IMR-90 (cell line): ENCODE measurements at regions not wholly inside any gene's neighbourhood (a gene's known extent, or its start where the extent isn't known, plus 50 kb on each side); places are given as distances from the start of the nearest gene placed in this dataset.

ENCODE experiments used
- ATAC-seq: fragments of 200-7000 bp; cut with Tn5 transposase; 2 replicates; pipeline ENCODE4 v1.9.1; 2020; ENCODE audit warnings: low read depth, mild to moderate bottlenecking, moderate library complexity
- BruUV-seq: library from RNA; stranded (reverse); fragments of 400-500 nt; replicated peaks from 2 replicates; lab custom pipeline; 2021; lab: Mats Ljungman, UMichigan
- CTCF ChIA-PET: fragments of 300-600 bp; formaldehyde crosslinking; extraction: SDS; loops from one replicate; lab custom pipeline; 2021; ENCODE audit warnings: antibody characterized with exemption; lab: Yijun Ruan, JAX
- POLR2A ChIA-PET: fragments of 300-600 bp; sonication (Branson Sonifier 250); formaldehyde crosslinking; loops from one replicate; lab custom pipeline; 2022; ENCODE audit warnings: antibody characterized with exemption; ENCODE audit not compliant: unreplicated experiment; lab: Charles Lee
- DNase-seq: peaks from one replicate; pipeline ENCODE4 v3.0.0; 2013
- H2AFZ ChIP-seq: replicated peaks from 2 replicates; pipeline ENCODE3; 2013; ENCODE audit warnings: low read length, mild to moderate bottlenecking; ENCODE audit not compliant: poor library complexity
- H2AK5ac ChIP-seq: 2 replicates; pipeline ENCODE4 v1.6.1; 2013; ENCODE audit warnings: low read depth, low read length, inconsistent platforms
- H2AK9ac ChIP-seq: replicated peaks from 2 replicates; pipeline ENCODE3; 2013; ENCODE audit warnings: mild to moderate bottlenecking, low read depth, low read length, moderate library complexity; ENCODE audit not compliant: poor library complexity
- H2BK120ac ChIP-seq: 2 replicates; pipeline ENCODE4 v1.6.1; 2013; ENCODE audit warnings: low read depth, low read length, inconsistent platforms
- H2BK15ac ChIP-seq: 3 replicates; pipeline ENCODE4 v1.6.1; 2013; ENCODE audit warnings: low read depth, low read length, inconsistent platforms
- H2BK20ac ChIP-seq: 2 replicates; pipeline ENCODE4 v1.6.1; 2013; ENCODE audit warnings: low read depth, mild to moderate bottlenecking, inconsistent platforms, low read length, moderate library complexity
- H2BK5ac ChIP-seq: 2 replicates; pipeline ENCODE4 v1.6.1; 2013; ENCODE audit warnings: mild to moderate bottlenecking, low read depth, low read length, inconsistent platforms; ENCODE audit not compliant: poor library complexity, severe bottlenecking
- H3K14ac ChIP-seq: replicated peaks from 2 replicates; pipeline ENCODE4 v1.6.1; 2013; ENCODE audit warnings: low read depth, low read length, inconsistent platforms
- H3K18ac ChIP-seq: 2 replicates; pipeline ENCODE4 v1.6.1; 2013; ENCODE audit warnings: low read depth, low read length, control low read depth
- H3K23ac ChIP-seq: 2 replicates; pipeline ENCODE4 v1.6.1; 2013; ENCODE audit warnings: low read depth, low read length, inconsistent platforms
- H3K27ac ChIP-seq: 2 replicates; pipeline ENCODE4 v1.5.1; 2013; ENCODE audit warnings: mild to moderate bottlenecking, control low read depth, low read length; ENCODE audit not compliant: insufficient read depth
- H3K27me3 ChIP-seq: 2 replicates; pipeline ENCODE4 v1.6.1; 2013; ENCODE audit warnings: low read length; ENCODE audit not compliant: control insufficient read depth, insufficient read depth
- H3K36me3 ChIP-seq: 2 replicates; pipeline ENCODE4 v1.6.1; 2013; ENCODE audit warnings: low read length, mixed read lengths; ENCODE audit not compliant: control insufficient read depth, insufficient read depth
- H3K4ac ChIP-seq: 2 replicates; pipeline ENCODE4 v1.6.1; 2013; ENCODE audit warnings: low read depth, low read length, inconsistent platforms
- H3K4me1 ChIP-seq: 2 replicates; pipeline ENCODE4 v1.6.1; 2013; ENCODE audit warnings: low read length, mixed read lengths; ENCODE audit not compliant: control insufficient read depth, insufficient read depth
- H3K4me2 ChIP-seq: 2 replicates; pipeline ENCODE4 v1.6.1; 2013; ENCODE audit warnings: low read depth, mild to moderate bottlenecking, control low read depth, low read length, moderate library complexity
- H3K4me3 ChIP-seq: 2 replicates; pipeline ENCODE4 v1.5.1; 2013; ENCODE audit warnings: low read depth, mild to moderate bottlenecking, control low read depth, low read length, moderate library complexity; ENCODE audit not compliant: insufficient read depth
- H3K56ac ChIP-seq: 2 replicates; pipeline ENCODE4 v1.6.1; 2013; ENCODE audit warnings: low read length, inconsistent platforms; ENCODE audit not compliant: insufficient read depth; ENCODE audit errors: extremely low read depth
- H3K79me1 ChIP-seq, 2 experiments: 2 replicates each; pipeline ENCODE4 v1.6.1; 2013; ENCODE audit warnings: low read length in 2 of 2, inconsistent platforms in 1 of 2, low read depth in 1 of 2
- H3K9ac ChIP-seq: 2 replicates; pipeline ENCODE4 v1.6.1; 2013; ENCODE audit warnings: low read depth, low read length, control low read depth
- H3K9me1 ChIP-seq: 2 replicates; pipeline ENCODE4 v1.6.1; 2013; ENCODE audit warnings: low read length, inconsistent platforms; ENCODE audit not compliant: insufficient read depth
- H3K9me3 ChIP-seq: 2 replicates; pipeline ENCODE4 v1.6.1; 2013; ENCODE audit warnings: low read length; ENCODE audit not compliant: control insufficient read depth, insufficient read depth
- H4K20me1 ChIP-seq: 2 replicates; pipeline ENCODE4 v1.6.1; 2013; ENCODE audit warnings: low read length, inconsistent platforms; ENCODE audit not compliant: insufficient read depth
- H4K5ac ChIP-seq: 2 replicates; pipeline ENCODE4 v1.6.1; 2013; ENCODE audit warnings: mild to moderate bottlenecking, low read depth, low read length, control low read depth
- H4K8ac ChIP-seq, 2 experiments: 2 replicates each; pipeline ENCODE4 v1.6.1; 2013; ENCODE audit warnings: low read depth in 2 of 2, low read length in 2 of 2, control low read depth in 1 of 2, inconsistent platforms in 1 of 2
- H4K91ac ChIP-seq: 2 replicates; pipeline ENCODE4 v1.6.1; 2013; ENCODE audit warnings: low read depth, low read length, inconsistent platforms; ENCODE audit not compliant: insufficient read depth
- BHLHE40 ChIP-seq: fragments of 150-350 bp; IDR thresholded peaks from 2 replicates; pipeline ENCODE4 v1.6.1; 2016; ENCODE audit warnings: mild to moderate bottlenecking, low read depth, low read length
- CEBPB ChIP-seq: IDR thresholded peaks from 2 replicates; pipeline ENCODE4 v1.6.1; 2012; ENCODE audit warnings: low read depth, low read length, improper control_type of control experiment
- CHD1 ChIP-seq: IDR thresholded peaks from 2 replicates; pipeline ENCODE4 v1.6.1; 2012; ENCODE audit warnings: low read depth, low read length, improper control_type of control experiment
- CTCF ChIP-seq: conservative IDR thresholded peaks from 2 replicates; pipeline ENCODE4 v1.5.1; 2012; ENCODE audit warnings: mild to moderate bottlenecking, low read depth, low read length, improper control_type of control experiment
- ELK1 ChIP-seq: fragments of 150-350 bp; IDR thresholded peaks from 2 replicates; pipeline ENCODE4 v1.6.1; 2016; ENCODE audit warnings: low read depth, mild to moderate bottlenecking, low read length, moderate library complexity, borderline replicate concordance
- FOS ChIP-seq: fragments of 150-350 bp; IDR thresholded peaks from 2 replicates; pipeline ENCODE4 v1.6.1; 2016; ENCODE audit warnings: low read depth, low read length
- MAFK ChIP-seq: IDR thresholded peaks from 2 replicates; pipeline ENCODE4 v1.6.1; 2012; ENCODE audit warnings: low read depth, low read length, improper control_type of control experiment
- MAZ ChIP-seq: IDR thresholded peaks from 2 replicates; pipeline ENCODE4 v1.6.1; 2012; ENCODE audit warnings: low read depth, mild to moderate bottlenecking, low read length, improper control_type of control experiment, moderate library complexity, borderline replicate concordance
- MXI1 ChIP-seq: IDR thresholded peaks from 2 replicates; pipeline ENCODE4 v1.6.1; 2012; ENCODE audit warnings: low read depth, mild to moderate bottlenecking, low read length, moderate library complexity, borderline replicate concordance
- NFE2L2 ChIP-seq: fragments of 150-350 bp; IDR thresholded peaks from 2 replicates; pipeline ENCODE4 v1.6.1; 2016; ENCODE audit warnings: low read depth, mild to moderate bottlenecking, low read length
- POLR2A ChIP-seq: IDR thresholded peaks from 2 replicates; pipeline ENCODE4 v1.6.1; 2012; ENCODE audit warnings: mild to moderate bottlenecking, low read depth, low read length
- RAD21 ChIP-seq: IDR thresholded peaks from 2 replicates; pipeline ENCODE4 v1.6.1; 2012; ENCODE audit warnings: low read length, improper control_type of control experiment
- RCOR1 ChIP-seq: IDR thresholded peaks from 2 replicates; pipeline ENCODE4 v1.6.1; 2012; ENCODE audit warnings: mild to moderate bottlenecking, low read length, improper control_type of control experiment; ENCODE audit not compliant: insufficient replicate concordance
- RFX5 ChIP-seq: IDR thresholded peaks from 2 replicates; pipeline ENCODE4 v1.8.0; 2012; ENCODE audit warnings: low read depth, mild to moderate bottlenecking, low read length, moderate library complexity
- SMC3 ChIP-seq: fragments of 150-350 bp; IDR thresholded peaks from 2 replicates; pipeline ENCODE4 v1.6.1; 2016; ENCODE audit warnings: low read depth, mild to moderate bottlenecking, antibody characterized with exemption, low read length, moderate library complexity
- USF2 ChIP-seq: fragments of 150-350 bp; IDR thresholded peaks from 2 replicates; pipeline ENCODE4 v1.6.1; 2017; ENCODE audit warnings: mild to moderate bottlenecking, antibody characterized with exemption, low read length, low read depth
- WGBS, 2 experiments: methylation state at CpG; one replicate each; pipeline versions ENCODE4 v1.1.5 to v1.1.7; 2013; ENCODE audit warnings: missing lambda C conversion rate in 2 of 2; ENCODE audit not compliant: insufficient read length in 1 of 2; ENCODE audit errors: extremely low coverage in 2 of 2; 5-methylcytosine and 5-hydroxymethylcytosine counted together
- dilution Hi-C: fragments of 300-500 bp; cut with HindIII; formaldehyde crosslinking; loops from one replicate; pipeline ENCODE4 v1.14.3; 2018; ENCODE audit warnings: low sequenced_read_pairs; ENCODE audit not compliant: unreplicated experiment
- in situ Hi-C: fragments of 300-500 bp; cut with MboI; formaldehyde crosslinking; loops from 3 replicates; pipeline ENCODE4 v1.14.3; 2019; ENCODE audit warnings: low sequenced_read_pairs, inconsistent platforms, mixed read lengths
- intact Hi-C: fragments of 100-400 bp; cut with micrococcal nuclease; formaldehyde crosslinking; loops from 2 replicates; pipeline ENCODE4 v1.10.0; 2022

GRCh38 chr6:87858440-87858839 is 156.4 kb upstream of the AKIRIN2 start:
- intact Hi-C loops: no loop called here
- WGBS, 2 experiments: no CpG with 5 or more reads among the region's 1 CpG
- in situ Hi-C loops: no loop called here

More at GRCh38 chr6:87858440-87858839, 156.4 kb upstream of the AKIRIN2 start:
- Histone ChIP-seq H2AK9ac (no peak overlapping the region), H3K4me1 (no peaks in the 10 kb centered on the region), H3K36me3 (no peaks in the 10 kb centered on the region), H3K56ac (no peak overlapping the region), H3K23ac (no peak overlapping the region), H3K14ac (no peak overlapping the region), H4K91ac (no peak overlapping the region), H2BK15ac (no peak overlapping the region), H4K8ac (no peak overlapping the region), H2AK5ac (no peak overlapping the region), H2BK20ac (no peak overlapping the region), H2BK5ac (no peak overlapping the region), H3K9me3 (no peaks in the 10 kb centered on the region), H3K4ac (no peak overlapping the region), H4K5ac (no peak overlapping the region), H3K27me3 (no peaks in the 10 kb centered on the region; the same call in 1 of the 2 replicates), H3K27ac (no peak overlapping the region), H3K79me1 (no peaks in the 10 kb centered on the region), H3K9me1 (no peaks in the 10 kb centered on the region), H2AFZ (no peak overlapping the region), H3K9ac (no peak overlapping the region), H3K4me2 (no peak overlapping the region), H2BK120ac (no peak overlapping the region), H4K20me1 (no peaks in the 10 kb centered on the region), H3K4me3 (no peak overlapping the region), H3K18ac (no peak overlapping the region)
- TF ChIP-seq SMC3 (no peak), RFX5 (no peak), CTCF (no peak), FOS (no peak), RAD21 (no peak), RCOR1 (no peak), ELK1 (no peak), CEBPB (no peak), USF2 (no peak), MAFK (no peak), BHLHE40 (no peak), MXI1 (no peak), MAZ (no peak), NFE2L2 (no peak), POLR2A (no peak), CHD1 (no peak)
- dilution Hi-C loops: no loop called here
- ChIA-PET CTCF (no interaction called here), POLR2A (no interaction called here)
- DNase-seq (no peak), ATAC-seq (no peak)
- BruUV-seq: no TSS peak
